GM21367 (cell line): ENCODE measurements at regions not wholly inside any gene's neighbourhood (a gene's known extent, or its start where the extent isn't known, plus 50 kb on each side); places are given as distances from the start of the nearest gene placed in this dataset.
"Not testable (repeated sequence)": the region's sequence is repeated elsewhere in the genome, so short reads cannot be mapped to it uniquely, and the experiment has no call there.

Source experiments
- ATAC-seq: cut with Tn5 transposase; IDR thresholded peaks from one replicate; pipeline ENCODE4 v1.9.1; 2021; ENCODE audit not compliant: unreplicated experiment

DNA sequence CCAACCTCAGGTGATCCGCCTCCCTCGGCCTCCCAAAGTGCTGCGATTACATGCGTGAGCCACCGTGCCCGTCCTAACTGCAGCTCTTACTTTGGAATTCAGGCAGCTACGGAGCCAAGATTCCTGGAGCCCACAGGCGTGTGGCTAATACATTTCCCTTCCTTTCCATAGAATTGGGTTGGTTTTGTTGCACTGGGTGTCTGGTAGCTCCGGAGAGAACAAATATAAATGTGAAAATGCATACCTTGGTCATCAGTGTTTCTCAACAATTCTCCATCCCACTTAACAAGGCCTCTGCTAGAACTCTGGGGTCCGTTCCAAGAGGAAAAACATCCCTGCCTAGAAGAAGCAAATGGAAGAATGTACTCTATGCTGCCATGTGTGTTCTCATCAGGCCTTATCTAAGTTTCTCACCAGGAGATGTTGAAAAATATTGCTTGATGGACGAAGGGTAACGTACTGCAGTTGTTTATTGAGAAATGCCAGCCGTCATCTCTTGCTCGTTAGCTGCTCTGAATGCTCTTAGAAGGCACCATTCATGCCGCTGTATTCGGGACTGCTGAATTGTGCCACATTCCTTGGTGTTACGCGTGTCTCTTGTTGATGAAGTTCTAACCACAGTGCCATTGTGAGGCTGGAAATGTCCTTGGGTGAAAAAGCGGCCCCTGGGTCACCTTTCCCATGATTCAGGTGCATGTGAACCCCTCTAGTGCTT is 50.5 kb upstream of the CD99 start:
- ATAC-seq = no peak

DNA sequence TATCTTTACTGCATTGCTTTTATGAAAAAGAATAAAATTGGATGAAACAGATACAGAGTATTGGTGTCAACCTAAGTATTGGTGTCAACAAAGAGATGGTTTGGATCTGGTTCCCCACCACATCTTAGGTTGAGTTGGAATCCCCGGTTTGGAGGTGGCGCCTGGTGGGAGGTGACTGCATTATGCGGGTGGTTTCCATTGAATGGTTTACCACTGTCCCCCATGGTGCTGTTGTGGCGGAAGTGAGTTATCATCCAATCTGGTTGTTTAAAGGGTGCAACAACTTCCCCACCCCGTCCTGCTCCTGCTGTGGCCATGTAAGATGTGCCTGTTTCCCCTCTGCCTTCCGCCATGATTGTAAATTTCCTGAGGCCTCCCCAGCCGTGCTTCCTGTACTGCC is 52.8 kb upstream of the CD99 start:
- ATAC-seq = no peak

DNA sequence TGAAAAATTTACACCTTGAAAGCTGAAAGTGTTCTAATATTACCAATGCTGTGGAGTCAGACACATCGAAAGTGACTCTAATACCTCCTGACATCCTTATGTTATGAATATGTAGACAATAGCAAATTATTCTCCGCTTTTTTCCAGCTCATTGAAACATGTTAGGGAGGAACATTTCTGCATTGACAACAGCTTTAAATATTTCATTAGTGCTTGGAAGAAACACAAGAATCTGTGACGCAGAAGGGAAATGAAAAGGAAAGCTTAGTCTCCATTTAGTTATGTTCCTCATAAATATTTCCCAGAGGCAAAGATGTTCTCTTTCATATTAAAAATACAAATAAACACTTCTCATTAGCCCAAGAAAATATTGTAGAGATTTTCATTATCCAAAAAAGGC is 55.8 kb upstream of the CD99 start:
- ATAC-seq = no peak

DNA sequence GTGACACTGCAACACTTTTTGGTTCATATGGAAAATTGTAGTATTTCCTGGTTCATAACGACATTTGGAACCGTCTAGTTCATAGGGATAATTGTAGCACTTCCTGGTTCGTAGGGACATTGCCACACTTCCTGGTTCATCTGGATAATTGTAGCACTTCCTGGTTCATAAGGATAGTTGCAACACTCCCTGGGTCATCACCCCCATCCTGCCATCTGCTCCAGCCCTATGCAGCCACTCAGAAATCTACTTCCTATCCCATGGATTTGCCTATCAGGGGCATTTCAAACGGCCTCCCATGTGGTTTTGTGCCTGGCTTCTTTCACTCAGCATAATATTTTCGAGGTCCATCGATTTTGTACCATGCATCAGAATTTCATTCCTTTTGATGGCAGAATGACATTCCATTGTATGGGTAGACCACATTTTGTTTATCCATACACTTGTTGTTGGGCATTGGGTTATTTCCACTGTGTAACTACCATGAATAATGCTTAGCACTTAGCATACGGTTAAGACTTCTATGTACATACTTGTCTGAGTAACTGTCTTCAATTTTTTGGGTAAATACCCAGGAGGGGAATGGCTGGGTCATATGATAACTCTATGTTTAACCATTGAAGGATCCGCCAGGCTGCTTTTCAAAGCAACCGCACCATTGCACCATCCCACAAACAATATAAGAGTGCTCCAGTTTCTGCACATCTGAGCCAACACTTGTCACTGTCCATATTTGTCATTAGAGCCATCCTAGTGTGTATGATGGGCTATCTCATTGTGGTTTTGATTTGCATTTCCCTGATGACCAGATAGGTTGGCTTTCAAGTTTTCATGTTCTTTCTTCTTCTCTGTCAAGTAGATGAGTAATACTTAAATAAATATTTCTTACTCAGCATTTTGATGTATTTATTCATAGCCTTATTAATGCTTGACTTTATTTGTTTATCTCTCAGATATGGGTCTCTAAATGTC is 58.3 kb upstream of the CD99 start:
- no peak for ATAC-seq

DNA sequence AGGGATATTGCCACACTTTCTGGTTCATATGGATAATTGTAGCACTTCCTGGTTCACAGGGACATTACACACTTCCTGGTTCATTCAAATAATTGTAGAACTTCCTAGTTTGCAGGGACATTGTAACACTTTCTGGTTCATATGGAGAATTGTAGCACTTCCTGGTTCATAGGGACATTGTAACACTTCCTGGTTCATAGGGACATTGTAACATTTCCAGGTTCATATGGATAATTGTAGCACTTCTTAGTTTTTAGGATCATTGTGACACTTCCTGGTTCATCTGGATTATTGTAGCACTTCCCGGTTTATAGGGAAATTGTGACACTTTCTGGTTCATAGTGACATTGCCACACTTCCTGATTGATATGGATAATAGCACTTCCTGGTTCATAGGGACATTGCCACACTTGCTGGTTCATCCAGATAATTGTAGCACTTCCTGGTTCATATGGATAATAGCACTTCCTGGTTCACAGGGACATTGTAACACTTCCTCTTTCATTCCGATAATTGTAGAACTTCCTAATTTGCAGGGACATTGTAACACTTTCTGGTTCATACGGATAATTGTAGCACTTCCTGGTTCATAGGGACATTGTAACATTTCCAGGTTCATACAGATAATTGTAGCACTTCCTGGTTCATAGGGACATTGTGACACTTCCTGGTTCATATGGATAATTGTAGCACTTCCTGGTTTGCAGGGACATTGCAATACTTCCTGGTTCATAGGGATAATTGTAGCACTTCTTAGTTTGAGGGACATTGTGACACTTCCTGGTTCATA is 59.2 kb upstream of the CD99 start:
- no peak for ATAC-seq

DNA sequence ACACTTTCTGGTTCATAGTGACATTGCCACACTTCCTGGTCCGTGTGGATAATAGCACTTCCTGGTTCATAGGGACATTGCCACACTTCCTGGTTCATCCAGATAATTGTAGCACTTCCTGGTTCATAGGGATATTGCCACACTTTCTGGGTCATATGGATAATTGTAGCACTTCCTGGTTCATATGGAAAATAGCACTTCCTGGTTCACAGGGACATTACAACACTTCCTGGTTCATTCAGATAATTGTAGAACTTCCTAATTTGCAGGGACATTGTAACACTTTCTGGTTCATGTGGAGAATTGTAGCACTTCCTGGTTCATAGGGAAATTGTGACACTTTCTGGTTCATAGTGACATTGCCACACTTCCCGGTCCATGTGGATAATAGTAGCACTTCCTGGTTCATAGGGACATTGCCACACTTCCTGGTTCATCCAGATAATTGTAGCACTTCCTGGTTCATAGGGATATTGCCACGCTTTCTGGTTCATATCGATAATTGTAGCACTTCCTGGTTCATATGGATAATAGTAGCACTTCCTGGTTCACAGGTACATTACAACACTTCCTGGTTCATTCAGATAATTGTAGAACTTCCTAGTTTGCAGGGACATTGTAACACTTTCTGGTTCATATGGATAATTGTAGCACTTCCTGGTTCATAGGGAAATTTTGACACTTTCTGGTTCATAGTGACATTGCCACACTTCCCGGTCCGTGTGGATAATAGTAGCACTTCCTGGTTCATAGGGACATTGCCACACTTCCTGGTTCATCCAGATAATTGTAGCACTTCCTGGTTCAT is 60.0 kb upstream of the CD99 start:
- not testable (repeated sequence) for ATAC-seq

DNA sequence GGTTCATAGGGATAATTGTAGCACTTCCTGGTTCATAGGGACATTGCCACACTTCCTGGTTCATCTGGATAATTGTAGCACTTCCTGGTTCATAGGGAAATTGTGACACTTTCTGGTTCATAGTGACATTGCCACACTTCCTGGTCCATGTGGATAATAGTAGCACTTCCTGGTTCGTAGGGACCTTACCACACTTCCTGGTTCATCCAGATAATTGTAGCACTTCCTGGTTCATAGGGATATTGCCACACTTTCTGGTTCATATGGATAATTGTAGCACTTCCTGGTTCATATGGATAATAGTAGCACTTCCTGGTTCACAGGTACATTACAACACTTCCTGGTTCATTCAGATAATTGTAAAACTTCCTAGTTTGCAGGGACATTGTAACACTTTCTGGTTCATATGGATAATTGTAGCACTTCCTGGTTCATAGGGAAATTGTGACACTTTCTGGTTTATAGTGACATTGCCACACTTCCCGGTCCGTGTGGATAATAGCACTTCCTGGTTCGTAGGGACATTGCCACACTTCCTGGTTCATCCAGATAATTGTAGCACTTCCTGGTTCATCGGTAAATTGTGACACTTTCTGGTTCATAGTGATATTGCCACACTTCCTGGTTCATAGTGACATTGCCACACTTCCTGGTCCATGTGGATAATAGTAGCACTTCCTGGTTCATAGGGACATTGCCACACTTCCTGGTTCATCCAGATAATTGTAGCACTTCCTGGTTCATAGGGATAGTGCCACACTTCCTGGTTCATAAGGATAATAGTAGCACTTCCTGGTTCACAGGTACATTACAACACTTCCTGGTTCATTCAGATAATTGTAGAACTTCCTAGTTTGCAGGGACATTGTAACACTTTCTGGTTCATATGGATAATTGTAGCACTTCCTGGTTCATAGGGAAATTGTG is 60.8 kb upstream of the CD99 start:
- ATAC-seq = not testable (repeated sequence)

DNA sequence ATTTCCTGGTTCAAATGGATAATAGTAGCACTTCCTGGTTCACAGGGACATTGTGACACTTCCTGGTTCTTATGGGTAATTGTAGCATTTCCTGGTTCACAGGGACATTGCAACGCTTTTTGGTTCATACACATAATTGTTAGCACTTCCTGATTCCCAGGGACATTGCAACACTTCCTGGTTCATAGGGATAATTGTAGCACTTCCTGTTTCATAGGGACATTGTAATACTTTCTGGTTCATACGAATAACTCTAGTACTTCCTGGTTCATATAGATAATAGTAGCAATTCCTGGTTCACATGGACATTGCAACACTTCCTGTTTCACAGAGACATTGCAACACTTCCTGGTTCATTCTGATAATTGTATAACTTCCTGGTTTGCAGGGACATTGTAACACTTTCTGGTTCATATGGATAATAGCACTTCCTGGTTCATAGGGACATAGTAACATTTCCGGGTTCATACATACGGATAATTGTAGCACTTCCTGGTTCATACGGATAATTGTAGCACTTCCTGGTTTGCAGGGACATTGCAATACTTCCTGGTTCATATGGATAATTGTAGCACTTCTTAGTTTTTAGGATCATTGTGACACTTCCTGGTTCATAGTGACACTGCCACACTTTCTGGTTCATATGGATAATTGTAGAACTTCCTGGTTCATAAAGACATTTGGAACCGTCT is 61.6 kb upstream of the CD99 start:
- ATAC-seq = no peak

DNA sequence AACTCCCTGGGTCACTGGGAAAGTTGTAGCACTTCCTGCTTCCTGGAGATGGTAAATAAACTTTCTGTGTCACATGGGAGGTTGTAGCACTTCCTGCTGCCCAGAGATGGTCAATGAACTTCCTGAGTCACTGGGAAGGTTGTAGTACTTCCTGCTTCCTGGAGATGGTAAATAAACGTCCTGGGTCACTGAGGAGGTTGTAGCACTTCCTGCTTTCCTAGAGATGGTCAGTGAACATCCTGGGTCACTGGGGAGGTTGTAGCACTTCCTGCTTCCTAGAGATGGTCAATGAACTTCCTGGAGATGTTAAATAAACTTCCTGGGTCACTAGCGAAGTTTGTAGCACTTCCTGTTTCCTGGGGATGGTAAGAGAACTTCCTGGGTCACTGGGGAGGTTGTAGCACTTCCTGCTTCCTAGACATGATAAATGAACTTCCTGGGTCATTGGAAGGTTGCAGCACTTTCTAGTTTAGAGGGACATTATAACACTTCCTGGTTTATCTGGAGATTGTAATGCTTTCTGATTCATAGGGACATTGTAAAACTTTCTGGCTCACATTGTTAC is 62.3 kb upstream of the CD99 start:
- ATAC-seq = no peak

DNA sequence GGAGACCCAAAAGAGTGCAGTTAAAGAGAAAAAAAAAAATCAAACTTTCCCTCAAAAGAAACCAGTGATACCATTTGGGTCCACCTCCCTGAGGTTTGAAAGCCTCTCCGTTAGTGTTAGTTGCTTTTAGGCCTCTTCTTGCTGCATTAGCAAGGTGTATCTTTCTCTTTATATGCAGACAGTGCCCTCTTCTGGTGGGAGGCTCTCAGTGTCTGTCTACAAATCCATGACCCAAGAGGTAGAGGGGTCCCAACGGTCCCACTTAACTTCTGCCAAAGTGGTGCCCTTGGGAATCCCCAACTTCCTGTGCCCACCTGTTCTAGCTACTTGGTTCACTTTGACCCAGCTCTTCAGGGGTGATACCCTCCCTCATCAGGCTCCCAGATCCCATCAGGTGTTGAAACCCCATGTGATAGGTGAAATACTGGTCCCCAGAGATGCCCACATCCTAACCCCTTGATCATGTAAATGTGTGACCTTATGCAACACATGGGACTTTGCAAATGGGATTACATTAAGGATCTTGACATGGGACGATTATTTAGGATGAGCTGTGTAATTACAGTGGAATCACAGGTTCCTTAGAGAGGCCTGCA is 63.7 kb upstream of the CD99 start:
- ATAC-seq = peak; percentile 51

DNA sequence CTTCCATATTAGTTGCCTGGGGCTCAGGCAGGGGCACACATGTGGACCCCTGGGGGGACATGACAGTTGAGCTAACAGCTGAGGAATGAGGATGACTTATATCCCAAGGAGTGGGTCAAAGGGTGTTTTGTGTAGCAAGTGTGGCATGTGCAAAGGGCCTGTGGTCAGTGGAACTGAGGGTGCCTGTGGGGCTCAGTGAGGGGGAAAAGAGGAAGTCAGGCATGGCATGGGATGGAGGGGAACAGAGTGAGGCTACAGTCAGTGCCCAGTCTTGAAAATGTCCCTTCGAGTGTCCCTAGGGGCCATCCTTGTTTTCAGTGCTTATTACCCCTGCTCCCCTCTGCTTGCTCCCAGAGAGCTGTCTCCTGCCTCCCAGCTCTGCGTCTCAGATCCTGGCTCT is 64.3 kb upstream of the CD99 start:
- ATAC-seq = no peak

DNA sequence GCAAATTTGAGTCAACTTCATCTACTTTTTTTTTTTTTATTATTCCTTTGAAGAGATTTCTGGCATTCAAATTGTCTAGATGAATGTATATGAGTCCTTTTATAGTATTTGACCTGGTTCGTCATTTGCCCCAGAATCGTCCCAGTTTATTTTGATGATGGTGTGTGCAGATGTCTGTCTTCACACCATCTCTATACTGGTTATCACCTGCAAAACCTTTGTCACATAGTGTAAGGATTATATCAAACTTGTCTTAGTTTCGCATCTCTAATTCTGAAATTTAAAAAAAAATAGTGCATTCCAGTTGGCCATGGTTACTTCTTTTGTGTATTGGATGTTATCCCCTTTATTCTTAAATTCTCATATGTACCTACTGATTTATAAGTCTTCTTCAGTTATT is 70.5 kb upstream of the CD99 start:
- no peak for ATAC-seq

DNA sequence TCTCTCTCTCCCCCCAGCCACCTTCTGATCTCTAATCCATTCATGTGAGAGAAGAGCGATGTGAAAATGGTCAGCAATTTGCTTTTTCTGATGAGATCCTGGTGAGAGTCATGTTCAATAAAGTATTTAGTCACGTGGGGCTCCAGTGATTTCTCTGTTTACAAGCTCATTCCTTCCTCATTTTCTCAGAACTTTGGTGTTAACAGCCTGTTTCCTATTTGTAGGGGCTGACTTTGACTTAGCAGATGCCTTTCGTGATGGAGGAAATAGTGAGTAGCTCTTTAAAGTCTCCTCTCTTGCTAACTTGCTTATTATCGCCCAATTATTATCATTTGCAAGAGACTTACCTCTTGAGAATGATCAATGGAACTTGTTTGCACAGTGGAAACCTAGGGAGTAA is 72.6 kb upstream of the CD99 start:
- ATAC-seq = no peak

DNA sequence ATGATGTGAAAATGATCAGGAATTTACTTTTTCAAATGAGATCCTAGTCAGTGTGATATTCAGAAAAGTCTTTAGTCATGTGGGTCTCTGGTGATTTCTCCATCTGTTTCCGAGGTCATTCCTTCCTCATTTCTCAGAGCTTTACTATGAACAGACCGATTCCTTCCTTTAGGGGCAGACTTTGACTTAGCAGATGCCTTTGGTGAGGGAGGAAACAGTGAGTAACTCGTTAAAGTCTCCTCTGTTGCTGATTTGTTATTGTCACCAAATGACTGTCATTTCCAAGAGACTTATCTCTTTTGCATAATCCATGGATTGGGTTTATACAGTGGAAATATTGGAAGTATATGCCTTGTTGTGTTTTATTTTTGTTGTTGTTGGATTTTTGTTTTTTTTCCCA is 76.2 kb upstream of the CD99 start:
- no peak for ATAC-seq

DNA sequence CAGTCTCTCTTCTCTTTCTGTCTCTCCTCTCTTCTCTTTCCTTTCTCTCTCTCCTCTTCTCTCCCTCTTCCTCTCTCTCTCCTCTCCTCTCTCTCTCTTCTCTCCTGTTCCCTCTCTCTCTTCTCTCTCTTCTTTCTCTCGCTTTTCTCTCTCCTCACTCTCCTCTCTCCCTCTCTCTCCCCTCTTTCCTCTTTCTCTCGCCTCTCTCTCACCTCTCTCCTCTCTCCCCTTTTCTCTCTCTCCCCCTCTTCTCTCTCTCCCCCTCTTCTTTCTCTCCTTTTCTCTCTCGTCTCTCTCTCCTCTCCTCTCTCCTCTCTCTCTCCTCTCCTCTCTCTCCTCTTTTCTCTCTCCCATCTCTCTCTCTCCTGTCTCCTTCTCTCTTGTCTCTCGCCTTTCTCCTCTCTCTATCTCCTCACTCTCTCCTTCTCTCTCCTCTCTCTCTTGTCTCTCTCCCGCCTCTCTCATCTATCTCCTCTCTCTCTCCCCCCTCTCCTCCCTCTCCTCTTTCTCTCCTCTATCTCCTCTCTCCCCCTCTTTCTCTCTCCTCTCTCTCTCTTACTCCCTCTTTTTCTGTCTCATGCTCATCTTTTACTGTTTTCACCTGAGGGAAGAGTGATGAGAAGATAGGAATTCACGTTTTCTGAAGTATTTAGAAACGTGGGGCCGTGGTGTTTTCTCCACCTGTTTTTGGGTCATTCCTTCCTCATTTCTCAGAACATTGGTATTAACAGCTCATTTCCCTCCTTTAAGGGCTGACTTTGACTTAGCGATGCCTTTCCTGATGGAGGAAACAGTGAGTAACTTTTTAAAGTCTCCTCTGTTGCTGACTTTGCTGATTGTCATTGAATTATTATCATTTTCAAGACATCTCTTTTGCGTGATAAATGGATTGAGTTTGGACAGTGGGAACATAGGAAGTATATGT is 80.6 kb upstream of the CD99 start:
- no peak for ATAC-seq

DNA sequence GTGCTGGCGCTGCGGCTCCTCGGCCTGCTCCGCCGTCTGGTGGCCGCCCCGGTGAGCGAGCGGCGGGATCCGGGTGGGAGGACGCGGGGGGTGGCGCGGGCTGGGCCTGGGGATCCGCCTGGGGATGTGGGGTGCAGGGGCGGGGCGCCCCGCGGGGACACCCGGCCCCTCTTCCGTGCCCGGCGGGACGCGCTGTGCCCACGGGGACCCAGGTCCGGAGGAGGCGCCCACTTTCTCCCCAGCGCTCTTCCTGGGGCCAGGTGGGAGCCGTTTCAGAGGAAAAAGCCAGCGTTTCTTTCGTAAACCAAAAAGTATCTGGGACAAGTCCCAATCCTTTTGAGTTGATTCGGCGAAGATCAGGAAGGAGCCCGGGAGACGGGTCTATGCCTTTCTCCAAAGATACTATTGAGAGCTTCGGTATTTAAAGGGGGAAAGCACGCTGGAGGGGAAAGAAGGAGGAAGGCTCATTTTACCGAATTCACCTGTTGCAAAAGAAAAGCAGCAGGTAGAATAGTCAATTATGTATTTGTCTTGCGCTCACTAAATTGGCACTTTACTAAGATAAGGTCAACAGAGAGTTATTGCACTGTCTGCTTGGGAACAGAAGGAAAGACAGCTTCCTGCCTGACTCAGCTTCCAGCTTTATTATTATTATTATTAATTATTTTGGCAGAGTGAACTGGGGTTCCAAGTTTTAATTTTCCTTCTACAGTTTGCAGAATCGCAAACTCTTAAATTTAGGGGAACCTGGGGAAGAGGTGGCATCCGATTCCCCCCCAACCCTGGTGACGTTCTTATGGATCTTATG is 81.5 kb upstream of the CD99 start:
- ATAC-seq = peak; percentile 37
